ENCODE measurements at regions not wholly inside any gene's neighbourhood (a gene's known extent, or its start where the extent isn't known, plus 50 kb on each side); places are given as distances from the start of the nearest gene placed in this dataset.

DNA sequence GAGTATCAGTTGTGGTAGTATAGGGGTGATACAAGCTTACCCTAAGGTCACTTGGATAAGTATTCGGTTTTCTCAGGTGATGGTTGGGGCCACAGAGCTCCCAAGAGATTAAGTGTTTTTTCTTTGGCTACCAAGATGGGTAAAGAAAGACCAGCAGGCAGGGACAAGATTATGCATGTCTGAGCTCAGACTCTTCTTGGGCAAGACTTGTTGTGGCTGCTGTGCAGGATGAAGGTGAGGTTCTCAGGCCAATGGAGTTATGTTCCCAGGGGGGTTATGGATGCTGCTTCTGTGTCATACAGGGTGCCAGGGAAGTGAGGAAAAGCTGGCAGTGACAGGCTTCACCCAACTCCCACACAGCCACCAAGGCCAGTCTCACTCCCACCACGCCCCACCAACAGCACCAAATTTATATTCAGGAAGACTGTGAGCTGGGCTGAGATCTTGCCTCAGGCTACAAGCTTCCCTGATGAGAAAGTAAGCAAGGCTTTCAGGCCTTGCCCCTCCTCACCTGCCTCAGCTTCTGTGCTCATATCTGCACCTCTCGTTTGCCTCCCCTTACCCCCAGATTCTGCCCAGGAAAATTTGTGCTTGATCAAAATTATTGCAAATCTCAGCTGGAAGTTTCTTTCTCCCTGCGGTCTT lies 511.8 kb upstream of the SLITRK1 start:
- no peak for DNase-seq

DNA sequence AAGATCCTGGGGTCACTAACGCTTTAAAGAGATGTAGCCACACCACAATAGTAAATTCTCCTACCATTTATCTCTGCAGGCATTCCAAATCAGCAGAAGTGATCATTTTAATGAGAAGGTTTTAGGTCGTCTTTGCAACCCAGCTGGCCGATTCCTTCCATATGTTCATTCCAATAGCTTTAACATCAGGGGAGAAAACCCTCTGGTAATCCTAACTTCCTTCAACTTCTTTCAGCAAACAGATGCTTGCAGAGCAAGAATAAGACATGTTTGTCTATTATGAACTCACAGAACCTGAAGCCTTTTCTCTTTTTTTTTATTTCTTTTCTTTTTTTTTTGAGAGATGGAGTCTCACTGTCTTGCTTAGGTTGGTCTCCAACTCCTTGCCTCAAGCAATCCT lies 498.6 kb upstream of the SLITRK1 start:
- no peak for DNase-seq

DNA sequence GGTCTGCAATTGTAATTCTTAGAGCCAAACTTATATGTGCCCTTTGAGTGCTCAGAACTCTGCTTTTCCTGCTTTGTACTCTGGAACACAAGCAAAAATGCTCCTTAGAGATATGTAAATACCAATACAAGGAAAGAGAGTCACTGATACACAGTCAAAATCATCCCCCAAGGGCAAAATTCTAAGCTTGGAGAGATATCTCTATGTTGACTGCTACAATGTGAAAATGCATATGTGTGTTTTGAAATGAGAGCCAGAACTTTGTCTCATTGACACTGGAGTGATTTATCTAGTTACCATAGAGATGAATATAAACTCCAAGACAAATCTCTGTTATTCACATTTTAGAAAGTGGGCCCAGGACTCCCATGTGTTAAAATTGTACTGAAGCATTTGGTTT lies 494.8 kb upstream of the SLITRK1 start:
- DNase-seq, result no peak

DNA sequence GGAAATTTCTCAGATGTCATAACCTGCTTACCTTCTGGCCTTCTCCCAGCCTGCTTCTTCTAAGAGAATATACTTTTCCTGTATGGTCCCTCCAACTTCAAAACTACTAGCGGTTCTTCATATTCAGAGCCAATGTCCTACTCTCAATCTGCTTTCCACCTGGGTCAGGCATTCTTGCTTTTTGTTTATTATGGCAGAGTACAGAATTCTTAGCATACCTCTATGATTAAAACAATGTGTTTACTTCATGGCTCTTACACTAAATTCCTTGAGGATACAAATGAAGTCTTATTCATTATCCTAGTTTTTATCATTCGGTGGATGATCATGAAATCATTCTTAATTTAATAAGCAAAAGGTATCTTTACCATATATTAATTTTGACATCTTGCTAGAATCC lies 484.2 kb upstream of the SLITRK1 start:
- no peak for DNase-seq

- no peak for DNase-seq
These were observed 480.5 kb upstream of the SLITRK1 start for GRCh38 chr13:84362777-84363176.

DNA sequence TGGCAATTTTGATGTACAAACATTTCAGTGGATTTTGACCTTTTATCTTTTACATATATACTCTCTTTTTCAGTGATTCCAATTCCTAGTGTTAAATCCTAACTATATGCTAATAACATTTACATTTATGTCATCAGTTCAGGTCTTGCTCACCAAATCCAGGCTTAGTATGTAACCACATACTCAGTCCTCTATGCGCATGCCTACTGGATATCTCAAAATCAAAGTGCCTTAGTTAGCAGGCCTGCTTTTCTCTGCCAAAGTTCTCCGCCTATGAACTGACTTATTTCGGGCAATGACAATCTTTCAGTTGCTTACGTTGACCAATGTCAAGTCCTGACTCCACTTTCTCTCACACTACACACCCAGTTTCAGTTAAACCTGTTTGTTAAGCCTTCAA lies 478.5 kb upstream of the SLITRK1 start:
- DNase-seq, result no peak

DNA sequence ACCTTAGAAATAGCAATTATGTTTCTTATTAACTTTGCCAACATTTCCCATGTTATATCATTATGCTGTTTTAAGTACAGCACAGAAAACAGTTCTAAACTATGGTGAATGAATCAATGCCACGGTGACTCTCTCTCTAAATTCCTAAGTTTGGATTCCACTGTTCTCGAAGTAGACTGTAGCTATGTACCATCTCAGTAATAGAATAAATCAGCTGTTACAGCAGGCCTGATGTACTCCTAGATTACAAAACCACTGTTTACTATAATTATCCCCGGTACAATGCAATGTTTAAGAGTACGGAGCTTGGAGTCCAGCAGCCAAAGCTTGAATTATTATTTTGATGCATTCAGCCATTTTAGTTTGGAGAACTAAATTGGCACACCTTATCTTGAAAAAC lies 476.3 kb upstream of the SLITRK1 start:
- DNase-seq, result no peak

DNA sequence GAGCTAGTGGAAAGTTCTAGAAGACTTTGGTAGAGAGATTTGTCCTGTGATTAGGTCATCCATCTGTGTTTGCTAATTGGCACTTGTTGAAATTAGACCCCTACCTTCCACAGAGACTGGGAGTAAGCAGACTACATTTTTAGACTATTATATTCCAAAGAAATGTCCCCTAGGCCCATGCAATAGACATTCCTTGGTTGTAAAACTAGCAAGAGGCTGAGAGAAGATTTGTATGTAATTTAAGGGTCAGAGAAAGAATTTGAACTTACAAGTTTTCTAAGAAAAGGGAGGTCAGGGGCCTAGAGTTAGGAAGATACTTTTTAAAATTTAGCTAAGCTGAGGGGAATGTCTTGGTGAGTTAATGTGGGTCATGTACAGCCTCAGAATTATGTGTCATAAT lies 470.7 kb upstream of the SLITRK1 start:
- DNase-seq, result no peak

DNA sequence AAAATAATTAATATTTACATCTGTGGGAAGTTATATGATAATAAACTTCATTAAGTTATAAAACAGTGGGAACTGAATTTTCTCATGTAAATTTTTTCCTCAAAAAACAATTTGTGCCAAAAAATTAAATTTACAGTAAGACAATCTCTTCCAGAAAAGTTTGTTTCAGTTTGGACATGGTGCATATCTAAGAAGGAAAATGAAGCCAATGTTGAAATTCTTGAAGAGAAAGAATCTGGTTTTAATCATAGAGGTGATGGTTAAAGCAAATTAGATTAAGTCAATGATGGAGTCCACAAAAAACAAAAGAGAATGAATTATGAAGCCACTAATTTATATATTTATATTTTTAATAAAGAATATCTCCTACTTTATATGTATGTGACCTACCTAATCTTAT lies 457.2 kb upstream of the SLITRK1 start:
- DNase-seq, result no peak

DNA sequence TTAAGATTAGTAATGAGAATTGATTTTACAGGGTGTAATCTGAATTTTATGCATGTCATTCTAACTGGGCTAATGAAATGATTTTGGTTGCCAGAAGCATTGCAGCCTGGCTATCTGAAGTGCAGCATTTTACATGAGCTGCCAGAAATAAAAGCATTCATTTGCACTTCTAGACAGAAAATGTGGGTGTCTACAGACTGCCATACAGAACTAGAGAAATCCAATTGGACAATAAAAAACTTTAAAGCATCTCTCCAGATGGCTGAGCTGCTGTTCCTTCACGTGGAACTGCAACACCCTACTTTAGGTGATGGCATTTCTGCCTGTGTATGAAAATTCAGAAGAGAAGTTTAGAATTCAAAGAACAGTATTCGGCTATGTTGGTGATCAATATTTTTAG lies 450.1 kb upstream of the SLITRK1 start:
- no peak for DNase-seq

DNA sequence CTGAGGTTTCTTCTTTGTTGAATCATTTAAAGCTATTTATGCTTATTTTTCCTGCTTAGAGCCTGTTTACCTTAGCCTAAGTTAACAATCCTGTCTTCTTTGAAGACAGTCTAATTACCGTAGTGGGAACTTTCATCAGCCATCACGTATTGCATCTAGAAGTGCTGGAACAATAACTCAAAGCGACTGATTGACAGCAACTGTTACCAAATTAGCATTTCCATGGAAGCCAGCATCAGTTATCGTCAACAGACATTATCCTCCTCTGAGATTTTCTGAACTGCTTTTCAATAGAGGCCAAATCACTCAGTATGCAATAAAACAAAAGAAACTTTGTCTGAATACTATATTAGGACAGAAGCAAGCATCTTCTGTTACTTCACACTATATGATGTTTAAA lies 433.3 kb upstream of the SLITRK1 start:
- DNase-seq, result no peak

GRCh38 chr13:84303035-84303434 lies 420.8 kb upstream of the SLITRK1 start:
- no peak for DNase-seq

GRCh38 chr13:84297251-84297650 lies 415.0 kb upstream of the SLITRK1 start:
- DNase-seq, result no peak

DNA sequence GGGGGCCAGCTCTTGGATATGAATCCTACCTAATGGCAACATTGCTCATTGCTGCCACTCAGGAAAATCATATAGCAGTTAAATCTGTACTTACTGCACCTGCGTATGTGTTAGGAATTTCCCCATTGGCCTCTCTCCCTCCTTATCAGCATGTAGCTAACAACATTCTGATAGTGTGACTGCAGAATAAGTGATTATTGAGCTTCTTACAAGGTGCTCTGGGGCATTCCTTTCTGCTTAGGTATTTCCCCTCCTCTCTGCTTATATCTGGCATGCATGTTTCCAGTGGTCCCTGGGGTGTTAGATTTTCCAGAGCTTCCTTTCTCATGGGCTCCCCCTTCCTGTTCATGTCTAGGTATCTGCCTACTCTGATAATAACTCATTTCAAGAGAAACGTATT lies 414.1 kb upstream of the SLITRK1 start:
- DNase-seq, result no peak

DNA sequence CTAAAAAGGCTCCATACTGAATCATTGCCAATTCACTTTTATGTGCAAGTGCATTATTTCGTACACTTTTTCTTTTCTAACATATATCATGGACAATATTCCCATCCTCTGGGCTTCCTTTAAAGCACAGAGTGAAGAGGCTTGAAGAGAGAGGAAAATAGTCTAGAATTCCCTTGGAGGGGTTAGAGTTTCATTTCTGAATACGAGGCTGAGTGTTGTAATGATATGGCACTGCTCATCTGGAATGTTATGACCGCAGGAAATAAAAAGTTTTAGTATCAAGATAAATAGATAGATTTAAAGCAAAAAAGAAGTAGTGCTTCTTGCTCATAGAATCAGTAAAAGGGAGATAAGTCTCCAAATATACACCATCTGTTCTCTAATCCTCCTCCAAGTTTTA lies 412.3 kb upstream of the SLITRK1 start:
- no peak for DNase-seq

GRCh38 chr13:84290386-84290785 lies 408.1 kb upstream of the SLITRK1 start:
- no peak for DNase-seq

GRCh38 chr13:84279166-84279565 lies 396.9 kb upstream of the SLITRK1 start:
- no peak for DNase-seq

DNA sequence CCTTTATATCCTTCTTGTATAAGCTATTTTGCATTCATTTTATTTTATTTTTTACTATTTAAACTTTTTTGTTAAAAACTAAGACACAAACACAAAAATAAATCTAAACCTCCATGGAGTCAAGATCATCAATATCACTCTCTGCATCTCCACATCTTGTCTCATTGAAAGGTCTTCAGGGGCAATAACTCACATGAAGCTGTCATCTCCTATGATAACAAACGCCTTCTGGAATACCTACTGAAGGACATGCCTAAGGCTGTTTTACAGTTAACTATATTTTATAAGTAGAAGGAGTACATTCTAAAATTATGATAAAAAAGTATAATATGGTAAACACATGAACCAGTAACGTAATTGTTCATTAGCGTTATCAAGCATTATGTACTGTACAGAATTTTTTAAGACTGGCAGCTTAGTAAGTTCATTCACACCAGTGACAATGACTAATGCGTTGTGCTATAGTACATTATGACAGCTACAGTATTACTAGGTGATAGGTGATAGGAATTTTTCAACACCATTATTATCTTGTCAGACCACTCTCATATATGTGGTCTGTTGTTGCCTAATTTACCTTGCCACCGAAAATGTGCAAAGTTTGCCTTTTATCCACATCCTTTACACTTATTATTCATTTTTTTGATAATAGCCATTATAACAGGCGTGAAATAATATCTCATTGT lies 390.7 kb upstream of the SLITRK1 start:
- DNase-seq, result no peak

GRCh38 chr13:84265257-84265764 lies 383.0 kb upstream of the SLITRK1 start:
- DNase-seq, result no peak

- DNase-seq, result no peak
These were observed 381.2 kb upstream of the SLITRK1 start for GRCh38 chr13:84263354-84264069.

- DNase-seq, result no peak
These were observed 373.0 kb upstream of the SLITRK1 start for GRCh38 chr13:84255226-84255797.

GRCh38 chr13:84249463-84249862 lies 367.2 kb upstream of the SLITRK1 start:
- no peak for DNase-seq

GRCh38 chr13:84243340-84243739 lies 361.1 kb upstream of the SLITRK1 start:
- no peak for DNase-seq

- DNase-seq, result no peak
These were observed 356.8 kb upstream of the SLITRK1 start for GRCh38 chr13:84239032-84239431.
